ENCODE measurements at regions not wholly inside any gene's neighbourhood (a gene's known extent, or its start where the extent isn't known, plus 50 kb on each side); places are given as distances from the start of the nearest gene placed in this dataset.
"Not testable (repeated sequence)": the region's sequence is repeated elsewhere in the genome, so short reads cannot be mapped to it uniquely, and the experiment has no call there.

DNA sequence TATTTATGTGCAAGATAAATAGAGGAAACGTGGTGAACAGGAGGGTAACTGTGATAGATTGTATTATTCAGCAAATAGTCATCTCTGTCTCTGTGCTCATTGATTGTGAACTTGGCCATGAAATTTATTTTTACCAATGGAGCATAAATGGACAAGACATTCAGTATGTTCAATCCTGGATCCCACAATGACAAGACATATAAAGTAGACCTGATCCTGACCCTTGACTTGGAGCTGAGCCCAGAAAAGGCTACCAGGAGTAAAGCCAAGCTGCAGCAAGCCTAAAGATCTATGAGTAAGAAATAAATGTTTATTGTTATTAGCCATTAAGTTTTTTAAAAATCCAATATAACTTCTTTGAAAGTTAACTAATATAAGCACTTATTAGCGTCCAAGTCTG lies 531.2 kb downstream of the PIK3C3 start:
- DNase-seq: no peak

DNA sequence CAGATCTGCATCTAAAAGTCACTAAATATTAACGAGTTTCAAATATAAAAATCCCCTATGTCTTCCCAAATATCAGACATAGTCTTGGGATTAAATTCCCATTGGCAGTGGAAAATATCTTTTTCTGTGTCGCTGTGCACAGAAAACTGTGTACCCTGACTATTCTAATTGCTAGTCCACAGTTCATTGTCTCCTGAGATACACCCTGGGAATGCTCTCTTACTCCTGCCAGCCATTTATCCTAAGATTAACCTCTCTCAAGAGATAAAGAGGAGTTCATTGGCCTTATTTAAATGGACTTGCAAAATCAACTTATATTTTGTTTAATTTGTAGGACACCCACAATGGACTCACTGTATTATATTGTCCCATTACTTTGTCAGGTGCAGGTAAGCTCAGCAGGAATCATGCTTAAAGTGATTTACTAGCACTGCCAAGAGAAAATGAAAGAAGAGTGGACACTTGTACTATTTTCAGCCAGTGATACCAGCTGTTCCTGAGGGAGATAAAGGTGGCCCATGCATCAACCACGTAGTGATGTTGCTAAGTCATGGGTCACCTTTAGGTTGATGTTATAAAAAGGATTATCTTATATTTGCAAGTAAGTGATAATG lies 553.8 kb downstream of the PIK3C3 start:
- no peak for DNase-seq

DNA sequence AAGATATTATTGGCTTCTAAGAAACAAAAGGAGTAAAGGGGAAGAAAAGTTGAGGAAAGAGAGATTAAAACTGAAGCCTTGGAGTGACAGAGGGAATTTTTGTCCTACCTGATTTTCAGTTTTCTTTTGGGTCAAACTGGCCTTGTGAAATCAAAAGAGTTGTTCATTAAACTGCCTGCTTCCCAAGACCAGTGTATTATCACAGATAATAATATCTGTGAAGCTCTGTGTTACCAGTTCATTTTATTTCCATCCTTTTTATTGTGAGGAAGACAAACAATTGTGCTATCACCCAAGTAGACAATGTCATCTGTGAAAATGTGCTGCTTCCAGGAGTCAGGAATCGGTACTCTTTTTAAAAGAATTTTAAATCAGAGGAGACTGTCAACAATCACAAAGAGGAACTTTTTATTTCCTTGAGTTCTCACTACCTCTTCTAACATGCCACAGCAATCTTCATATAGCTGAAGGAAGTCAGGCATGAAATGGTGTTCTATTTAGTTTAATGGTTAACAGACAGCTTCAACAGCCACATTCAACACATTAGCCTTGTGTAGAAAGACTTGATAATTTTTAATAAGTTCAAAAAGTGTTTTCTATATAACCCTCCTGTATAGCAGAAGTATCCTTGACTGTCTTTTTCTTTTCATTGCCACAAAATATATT lies 554.8 kb downstream of the PIK3C3 start:
- no peak for DNase-seq

DNA sequence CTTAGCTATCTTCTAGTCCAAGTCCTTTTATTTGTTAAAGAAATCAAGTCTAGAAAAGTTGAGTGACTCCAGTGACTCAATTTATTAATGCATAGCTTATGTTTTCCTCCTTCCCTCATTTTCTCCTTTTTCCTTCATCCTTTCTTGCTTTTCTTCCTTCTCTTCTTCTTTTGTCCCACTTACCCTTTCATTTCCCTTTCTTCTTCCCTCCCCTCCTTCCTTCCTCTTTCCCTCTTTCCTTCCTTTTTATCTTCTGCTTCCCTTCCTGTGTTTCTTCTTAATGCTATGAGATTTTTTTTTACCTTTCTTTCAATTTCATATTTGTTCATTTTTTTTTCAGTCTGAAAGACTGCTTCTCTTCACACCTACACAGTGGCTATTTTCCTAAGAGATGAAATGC lies 555.5 kb downstream of the PIK3C3 start:
- DNase-seq: no peak

DNA sequence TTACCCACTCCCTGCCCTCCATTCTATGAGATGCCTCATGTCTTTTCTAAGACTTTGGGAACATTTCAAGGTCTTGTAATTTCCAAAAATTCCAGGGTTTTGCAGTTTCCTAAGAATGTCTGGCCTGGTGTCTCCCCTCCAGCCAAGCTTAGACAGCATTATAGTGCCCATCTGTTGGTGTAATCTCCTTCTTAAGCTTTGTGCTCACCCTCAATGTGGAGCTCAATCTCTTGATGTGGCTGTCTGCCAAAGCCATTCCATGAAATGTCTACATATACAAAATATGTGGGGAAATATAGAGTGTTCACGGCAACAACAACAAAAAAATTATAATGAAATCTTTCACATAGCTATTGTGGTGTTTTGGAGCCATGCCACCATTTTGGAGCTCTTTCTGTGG lies 558.4 kb downstream of the PIK3C3 start:
- no peak for DNase-seq

DNA sequence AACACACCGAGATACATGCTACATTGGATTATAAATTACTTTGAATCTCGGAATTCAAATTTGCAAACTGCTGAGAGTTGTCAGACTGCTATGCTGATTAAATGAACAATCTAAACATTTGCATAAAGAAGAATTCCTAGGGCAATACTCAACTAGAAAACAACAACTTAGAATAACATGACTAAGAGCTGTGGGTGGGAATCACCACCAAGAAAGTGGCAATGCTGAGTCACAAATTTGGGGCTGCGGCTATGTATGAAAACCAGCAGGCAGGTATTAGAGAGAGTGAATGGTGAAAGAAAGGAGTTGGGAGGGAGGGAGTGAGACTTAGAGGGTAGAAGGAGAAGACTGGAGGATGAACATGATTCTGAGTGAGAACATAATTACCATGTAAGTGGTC lies 559.5 kb downstream of the PIK3C3 start:
- no peak for DNase-seq

DNA sequence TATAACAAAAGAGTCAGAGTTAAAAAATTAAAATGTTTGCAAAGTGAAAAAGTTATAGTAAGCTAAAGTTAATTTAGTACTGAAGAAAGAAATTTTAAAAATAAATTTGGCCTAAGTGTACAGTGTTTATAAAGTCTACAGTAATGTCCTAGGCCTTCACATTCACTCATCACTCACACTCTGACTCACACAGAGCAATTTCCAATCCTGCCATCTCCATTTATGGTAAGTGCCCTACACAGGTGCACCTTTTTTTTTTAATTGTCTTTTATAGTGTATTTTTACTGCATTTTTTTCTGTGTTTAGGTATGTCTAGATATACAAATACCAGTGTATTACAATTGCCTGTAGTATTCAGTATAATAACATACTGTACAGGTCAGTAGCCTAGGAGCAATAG lies 562.9 kb downstream of the PIK3C3 start:
- DNase-seq: no peak

DNA sequence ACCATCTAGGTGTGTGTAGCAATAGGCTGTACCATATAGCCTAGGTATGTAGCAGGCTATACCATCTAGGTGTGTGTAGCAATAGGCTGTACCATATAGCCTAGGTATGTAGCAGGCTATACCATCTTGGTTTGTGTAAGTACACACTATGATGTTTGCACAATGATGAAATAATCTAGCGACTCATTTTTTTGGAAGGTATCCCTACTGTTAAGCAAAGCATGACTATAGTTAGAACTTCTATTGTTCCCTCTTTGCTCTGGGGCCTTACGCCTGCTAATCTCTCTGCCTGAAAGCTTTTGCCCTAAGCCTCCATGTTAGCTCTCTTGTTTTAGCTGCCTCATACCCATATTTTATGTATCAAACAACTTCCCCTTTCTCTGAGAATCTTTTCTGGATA lies 563.3 kb downstream of the PIK3C3 start:
- not testable (repeated sequence) for DNase-seq

DNA sequence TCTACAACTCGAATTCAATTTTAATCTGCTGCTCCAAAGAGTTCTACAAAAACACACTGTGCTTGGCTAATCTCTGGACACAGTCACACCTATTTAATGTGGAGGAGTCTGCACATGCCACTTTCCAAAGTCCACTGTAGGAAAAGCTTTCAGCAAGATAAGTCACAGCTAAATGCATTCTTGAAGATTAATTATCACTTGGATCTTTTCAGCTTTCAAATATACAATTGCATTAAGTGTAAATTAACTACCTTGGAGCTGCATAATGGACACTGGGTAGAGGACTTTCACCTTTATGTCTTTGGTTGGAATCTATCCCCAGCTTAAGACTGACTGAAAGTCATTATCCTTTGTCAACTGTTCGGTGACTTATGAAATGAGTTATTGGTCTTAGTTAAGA lies 565.1 kb downstream of the PIK3C3 start:
- DNase-seq: no peak

DNA sequence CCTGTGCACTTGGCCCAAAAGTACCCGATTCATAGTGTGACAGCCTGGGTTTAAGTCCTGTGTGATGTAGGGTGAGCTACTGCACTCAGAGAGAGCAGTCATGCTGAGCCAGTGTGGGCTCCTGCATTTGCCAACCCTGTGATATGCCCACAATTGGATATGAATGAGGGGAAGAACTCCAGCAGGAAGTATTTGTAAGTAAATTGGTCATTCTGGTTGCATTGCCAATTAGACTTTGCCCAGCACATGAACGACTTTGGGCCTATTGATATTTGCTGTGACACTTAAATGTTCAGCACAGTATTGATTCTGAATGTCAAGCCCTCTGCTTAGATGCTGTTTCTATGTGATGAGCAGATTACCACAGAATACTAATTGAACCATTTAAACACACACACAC lies 570.9 kb downstream of the PIK3C3 start:
- DNase-seq: no peak

DNA sequence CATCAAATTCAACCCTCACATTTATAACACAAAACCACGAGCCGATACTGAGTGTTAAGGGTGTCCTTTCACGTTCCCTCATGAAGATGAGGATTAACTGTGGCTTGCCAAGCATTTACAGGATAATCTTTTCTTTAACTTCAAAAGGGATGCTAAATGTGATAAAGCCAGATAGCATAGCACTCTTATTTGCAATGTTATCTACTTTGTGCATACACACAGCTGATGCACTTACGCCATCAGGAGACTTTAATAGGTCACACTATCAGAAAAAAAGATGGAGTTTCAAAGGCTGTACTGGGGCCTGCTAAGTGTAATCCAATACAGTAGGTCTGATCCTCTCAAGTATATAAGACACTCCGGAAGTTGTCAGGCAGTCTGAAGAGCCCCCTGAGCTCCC lies 572.7 kb downstream of the PIK3C3 start:
- no peak for DNase-seq

DNA sequence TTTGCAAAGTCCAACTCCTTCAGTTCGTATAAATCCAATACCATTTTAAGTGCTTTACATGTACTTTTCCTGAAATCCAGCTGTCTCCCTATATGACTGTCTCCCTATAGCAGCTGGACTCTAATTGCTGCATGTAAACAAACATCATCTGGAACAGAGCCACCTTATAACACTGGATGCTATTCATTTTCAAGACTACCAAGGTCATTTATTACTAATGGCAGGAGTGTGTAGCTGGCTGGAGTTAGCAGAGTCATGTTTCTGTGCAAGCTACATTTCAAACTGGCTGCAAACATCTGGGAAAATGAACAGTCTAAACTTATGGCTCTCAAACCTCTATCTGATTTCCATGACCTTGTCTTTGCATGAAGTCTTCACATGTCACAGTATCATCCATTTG lies 575.2 kb downstream of the PIK3C3 start:
- no peak for DNase-seq

DNA sequence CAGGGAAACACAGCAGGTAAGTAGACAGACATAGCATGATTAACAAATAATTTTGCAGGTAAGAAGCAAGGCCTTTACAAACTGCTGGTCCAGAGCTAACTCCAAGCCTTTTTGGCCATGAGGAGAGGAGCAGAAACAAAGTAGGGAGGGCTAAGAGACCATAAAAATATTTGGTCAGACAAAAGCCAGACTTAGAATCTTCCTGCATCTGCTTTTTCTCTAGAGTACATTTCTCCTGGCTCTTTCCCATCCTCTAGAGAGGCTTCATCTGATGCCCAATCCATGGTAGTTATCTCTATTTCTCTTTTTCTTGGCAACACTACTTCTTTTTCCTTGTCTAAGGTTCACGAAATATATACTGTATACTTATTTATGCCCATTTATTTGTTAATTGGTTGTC lies 577.1 kb downstream of the PIK3C3 start:
- no peak for DNase-seq

DNA sequence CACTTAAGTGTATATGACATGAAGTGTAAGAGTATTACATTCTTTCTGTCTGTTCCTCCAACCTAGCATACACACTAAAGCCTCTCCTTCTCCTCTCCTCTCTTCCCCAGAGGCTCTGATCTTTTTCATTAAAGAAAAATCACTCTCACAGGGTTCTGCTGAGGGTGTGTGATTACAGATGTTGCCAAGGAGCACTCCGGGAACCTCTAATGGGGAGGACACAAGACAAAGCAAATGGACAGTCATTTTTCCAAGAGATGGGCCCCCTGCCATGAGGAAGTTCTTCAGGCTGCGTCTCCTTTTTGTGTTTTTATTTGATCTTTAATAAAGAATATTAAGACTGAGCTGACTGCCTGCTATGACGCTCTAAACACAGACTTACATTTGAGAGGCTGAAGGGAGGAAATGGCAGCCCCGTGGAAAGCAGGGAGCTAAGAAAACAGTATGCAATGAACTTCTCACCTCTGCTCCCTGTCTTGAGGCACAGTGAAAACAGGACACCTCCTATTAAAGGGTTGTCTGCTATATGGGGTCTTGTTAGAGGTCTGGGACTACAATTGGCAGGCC lies 578.1 kb downstream of the PIK3C3 start:
- no peak for DNase-seq

DNA sequence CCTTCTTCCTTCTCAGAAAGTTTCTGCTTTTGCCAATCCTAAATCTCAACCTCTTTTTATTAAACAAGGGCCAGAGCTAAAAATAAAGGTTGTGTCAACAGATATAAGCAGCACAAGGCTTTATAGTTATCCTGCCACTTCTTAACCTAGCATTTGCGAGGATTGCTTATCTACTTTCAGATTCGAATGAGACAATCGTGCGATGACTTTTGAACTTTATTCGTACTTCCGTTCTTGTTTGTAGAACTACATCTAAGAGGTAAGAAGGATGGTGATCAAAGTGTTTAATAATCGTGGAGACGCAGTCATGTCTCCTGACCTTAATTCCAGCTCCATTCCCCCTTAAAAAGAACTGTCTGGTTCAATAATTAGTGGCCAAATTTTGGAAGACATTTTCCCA lies 578.6 kb downstream of the PIK3C3 start:
- no peak for DNase-seq

DNA sequence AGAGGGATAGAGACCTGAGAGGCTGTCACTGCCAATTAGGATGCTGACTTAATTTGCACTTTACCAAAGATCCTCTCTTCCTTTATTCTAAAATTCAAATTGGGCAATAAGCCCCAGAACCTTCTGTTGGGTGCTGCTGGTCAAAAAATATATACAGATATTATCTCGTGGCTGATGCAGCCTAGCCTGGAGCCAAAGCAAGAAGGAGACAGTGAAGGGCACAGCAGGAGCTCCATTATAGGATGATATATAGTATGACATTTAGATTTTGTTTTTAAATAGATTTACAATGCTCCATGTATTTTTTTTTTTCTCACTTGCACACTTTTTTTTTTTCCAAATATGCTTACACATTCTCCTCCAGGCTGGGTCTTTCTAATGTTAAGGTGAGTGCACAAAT lies 579.3 kb downstream of the PIK3C3 start:
- DNase-seq: no peak

DNA sequence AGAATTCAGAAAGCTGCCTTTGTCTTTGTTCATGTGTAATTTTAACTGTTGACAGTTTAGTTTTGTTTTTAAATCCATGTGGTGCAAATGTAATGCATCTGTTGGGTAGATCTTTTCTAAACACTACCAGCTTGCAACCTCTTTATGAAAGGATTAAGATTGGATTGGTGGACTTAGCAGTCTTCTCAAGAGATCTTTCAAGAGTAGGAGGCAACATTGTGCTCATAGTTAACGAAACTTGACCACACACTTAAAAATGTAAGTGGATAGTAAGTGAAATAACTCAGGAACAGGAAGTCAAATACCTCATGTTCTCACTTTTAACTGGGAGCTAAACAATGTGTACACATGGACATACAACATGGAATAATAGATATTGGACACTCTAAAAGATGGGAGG lies 579.0 kb downstream of the RIT2 start:
- DNase-seq: no peak

DNA sequence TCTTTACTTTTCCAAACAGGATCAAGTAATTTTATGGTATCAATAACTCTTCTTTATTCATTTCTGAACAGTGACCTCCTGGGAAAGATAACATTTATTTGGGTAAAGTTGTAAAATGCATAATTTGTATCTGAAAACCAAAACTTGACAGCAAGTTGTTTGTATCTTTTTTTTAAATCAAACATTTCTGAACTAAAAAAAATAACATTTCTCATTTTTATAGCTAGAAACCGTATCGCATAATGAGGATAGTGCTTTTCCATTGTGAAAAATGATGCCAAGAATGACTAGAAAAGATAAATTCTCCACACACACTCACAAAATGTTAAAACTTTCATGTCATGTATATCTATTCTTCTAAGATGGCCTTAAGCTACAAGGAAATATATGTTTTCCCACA lies 578.2 kb downstream of the RIT2 start:
- no peak for DNase-seq

DNA sequence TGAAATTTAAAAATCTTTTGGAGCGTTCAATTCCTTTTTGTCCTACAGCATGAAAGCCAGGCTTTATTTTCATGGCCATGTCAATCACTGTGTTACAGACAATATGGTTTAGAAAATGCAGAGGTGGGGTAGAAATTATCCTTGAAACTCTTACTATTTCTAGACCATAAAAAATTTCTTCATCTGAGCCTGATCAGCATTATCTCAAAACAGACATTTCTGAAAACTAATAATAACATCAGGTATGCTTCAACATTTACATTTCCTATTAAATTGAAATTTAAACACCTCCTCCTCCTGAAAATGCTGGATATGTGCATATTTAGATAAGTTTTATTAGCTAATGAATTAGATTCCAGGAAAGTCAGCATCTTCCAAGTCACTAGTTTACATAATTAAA lies 570.6 kb downstream of the RIT2 start:
- DNase-seq: no peak

DNA sequence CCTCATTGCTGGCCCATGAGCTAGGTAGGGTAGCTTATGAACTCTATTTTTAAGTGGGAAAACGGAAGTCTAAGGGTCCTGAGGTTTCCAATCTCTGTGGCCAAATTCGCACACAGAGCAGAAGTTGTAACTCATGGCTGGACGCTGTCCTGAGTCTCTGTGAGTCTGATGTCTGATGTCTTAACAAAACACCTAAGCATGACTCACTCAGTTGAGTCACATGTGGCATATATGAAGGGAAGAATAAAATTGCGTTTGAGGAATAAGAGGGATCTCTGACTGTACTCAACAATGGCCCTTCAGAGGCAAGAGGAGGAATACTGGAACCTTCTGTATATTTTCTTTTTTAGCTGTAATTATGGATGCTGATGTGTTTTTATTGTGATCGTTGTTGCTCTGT lies 569.7 kb downstream of the RIT2 start:
- DNase-seq: no peak

DNA sequence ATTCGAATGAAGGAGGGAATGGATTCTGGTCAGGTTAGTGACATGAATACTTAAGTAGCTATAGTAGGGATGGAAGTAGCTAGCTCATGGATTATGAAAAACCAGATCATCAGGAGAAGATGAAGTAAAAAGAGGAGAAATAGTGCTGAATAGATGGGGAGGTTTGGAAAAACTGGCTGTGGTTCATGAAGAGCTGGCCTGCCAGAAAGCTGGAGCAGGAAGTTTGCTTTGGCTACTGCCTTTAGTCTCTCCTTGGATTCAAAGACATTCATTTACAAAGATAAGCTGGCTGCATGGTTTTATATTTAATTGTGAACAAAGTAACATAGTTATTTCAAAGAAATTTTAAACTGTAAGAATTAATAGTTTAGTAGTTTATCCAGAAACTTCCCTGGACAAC lies 567.0 kb downstream of the RIT2 start:
- no peak for DNase-seq

DNA sequence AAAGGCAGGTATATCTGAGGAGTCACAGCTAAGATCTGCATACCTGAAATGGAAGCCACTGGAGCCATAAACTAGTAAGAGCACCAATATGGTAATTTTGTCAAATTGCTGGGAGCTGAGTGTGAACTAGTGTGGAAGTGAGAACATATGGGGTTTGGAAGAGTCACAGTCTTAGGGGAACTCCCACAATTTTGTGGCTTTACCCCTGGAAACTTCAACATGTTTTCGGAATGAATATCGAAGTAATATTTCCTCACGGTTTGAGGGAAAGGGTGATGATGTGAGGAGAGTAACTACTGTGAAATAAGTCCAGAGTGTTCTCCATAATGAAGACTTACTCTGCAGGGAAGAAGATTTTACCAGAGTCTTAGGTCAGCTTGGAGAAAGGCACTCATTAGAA lies 565.9 kb downstream of the RIT2 start:
- DNase-seq: no peak

DNA sequence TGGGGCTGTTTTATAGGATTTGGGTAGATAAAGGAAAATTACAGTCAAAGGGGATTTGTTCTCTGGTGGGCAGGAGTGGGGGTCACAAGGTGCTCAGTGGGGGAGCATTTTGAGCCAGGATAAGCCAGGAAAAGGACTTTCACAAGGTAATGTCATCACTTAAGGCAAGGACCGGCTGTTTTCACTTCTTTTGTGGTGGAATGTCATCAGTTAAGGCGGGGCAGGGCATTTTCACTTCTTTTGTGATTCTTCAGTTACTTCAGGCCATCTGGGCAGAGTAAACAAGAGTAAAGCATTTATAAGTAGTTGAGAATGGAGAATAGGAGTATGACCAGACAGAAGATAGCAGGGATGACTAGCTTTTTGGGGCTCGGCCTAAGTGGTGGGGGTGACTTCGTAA lies 562.9 kb downstream of the RIT2 start:
- not testable (repeated sequence) for DNase-seq

DNA sequence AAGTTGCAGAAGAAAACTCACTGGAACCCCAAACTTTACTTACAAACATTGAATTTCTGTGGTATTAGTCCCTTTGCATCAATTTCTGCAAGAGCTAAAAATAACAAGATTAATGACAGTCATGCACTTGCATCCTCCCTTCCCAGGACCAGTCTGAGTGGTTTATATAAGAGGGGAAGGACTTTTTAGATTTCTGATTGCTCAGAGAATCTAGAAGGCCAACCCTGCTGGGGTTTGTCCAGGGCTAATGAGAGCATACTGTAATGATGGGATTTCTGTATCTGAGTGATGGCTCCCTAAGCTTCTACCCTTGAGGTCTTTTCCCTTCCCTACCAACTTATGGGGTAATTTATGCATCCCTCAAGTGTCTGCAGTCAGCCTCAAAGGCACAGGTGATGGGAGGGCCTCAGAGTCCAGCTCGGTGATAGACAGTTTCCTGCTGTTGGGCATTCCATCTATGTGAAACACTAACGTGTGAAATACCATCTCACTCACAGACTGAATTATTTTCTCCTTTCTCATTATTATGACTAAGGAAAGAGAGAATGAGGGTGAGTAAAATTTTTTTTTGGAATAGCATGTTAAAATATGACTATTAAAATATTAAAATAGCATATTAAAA lies 556.3 kb downstream of the RIT2 start:
- no peak for DNase-seq

DNA sequence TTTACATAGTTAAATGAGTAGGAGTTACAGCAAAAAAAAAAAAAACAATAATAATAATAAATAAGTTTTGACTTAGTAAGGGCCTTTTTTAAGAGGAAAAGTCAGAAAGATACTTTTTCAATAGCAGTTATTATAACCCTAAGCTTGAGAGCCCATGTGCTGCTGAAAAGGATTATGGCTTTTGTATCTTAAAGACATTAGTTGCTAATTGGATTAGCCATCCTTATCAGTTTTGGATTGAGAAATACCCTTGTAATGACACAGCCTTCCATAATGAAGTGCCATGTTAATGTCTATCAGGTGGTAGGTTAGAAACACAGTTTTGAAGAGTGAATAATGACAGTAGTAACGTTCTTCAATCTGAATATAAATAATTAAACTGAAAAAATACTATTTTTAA lies 554.0 kb downstream of the RIT2 start:
- no peak for DNase-seq

All from AML-193 (cell line).